Tibial artery (tissue), 4 donors: ENCODE measurements at regions not wholly inside any gene's neighbourhood (a gene's known extent, or its start where the extent isn't known, plus 50 kb on each side); places are given as distances from the start of the nearest gene placed in this dataset.

Experiments
- DNase-seq, 2 donors: peaks; one replicate each; pipeline ENCODE4 v3.0.0-alpha.2; 2019
- H3K27ac ChIP-seq, 2 donors: fragments of 200-600 bp; sonication (generic) in 1 of 2; 1 replicate in 1 of 2; 2 replicates in 1 of 2; pipeline ENCODE4 v1.5.1; 2018 to 2019; ENCODE audit warnings: mild to moderate bottlenecking in 1 of 2
- H3K27me3 ChIP-seq, 2 donors: fragments of 200-600 bp; sonication (generic) in 1 of 2; one replicate each; pipeline versions ENCODE4 v1.5.1 to v1.6.0; 2016 to 2019
- H3K36me3 ChIP-seq, 3 donors: fragments of 200-600 bp; sonication (generic) in 2 of 3; one replicate each; pipeline ENCODE4 v1.5.1; 2016 to 2019; ENCODE audit warnings: mild to moderate bottlenecking in 2 of 3
- H3K4me1 ChIP-seq, 4 donors: fragments of 200-600 bp; sonication (generic) in 2 of 4; 1 replicate in 3 of 4; 2 replicates in 1 of 4; pipeline ENCODE4 v1.5.1; 2016 to 2019
- H3K4me3 ChIP-seq, 2 donors: fragments of 200-600 bp; sonication (generic) in 1 of 2; 1 replicate in 1 of 2; 2 replicates in 1 of 2; pipeline ENCODE4 v1.5.1; 2018 to 2019; ENCODE audit warnings: mild to moderate bottlenecking in 2 of 2
- H3K9me3 ChIP-seq, 3 donors: fragments of 200-600 bp; sonication (generic) in 1 of 3; one replicate each; pipeline ENCODE4 v1.5.1; 2016 to 2019
- CTCF ChIP-seq, 2 experiments: fragments of 200-600 bp in 1 of 2; fragments of 450-650 bp in 1 of 2; IDR thresholded peaks; one replicate each; pipeline ENCODE4 v1.5.1; 2017 to 2019; ENCODE audit warnings: antibody characterized with exemption in 2 of 2, mild to moderate bottlenecking in 1 of 2, moderate library complexity in 1 of 2
- intact Hi-C: fragments of 100-400 bp; cut with DNase I; formaldehyde crosslinking; loops from one replicate; pipeline ENCODE4 v1.15.0; 2023; ENCODE audit warnings: low total_unique reads

GRCh38 chr4:15235135-15235534 is 192.7 kb upstream of the C1QTNF7 start:
- DNase-seq = no peak
- intact Hi-C loops = no loop called here
- H3K27me3 ChIP-seq = no peaks in the 10 kb centered on the region
- no peak overlapping the region for H3K4me3 ChIP-seq
- peak overlapping the region in 1 of 2 donors; percentile 68 for H3K27ac ChIP-seq
- peaks cover 0 to 89% (median 43%) of the 10 kb centered on the region in 4 donors for H3K4me1 ChIP-seq
- H3K36me3 ChIP-seq = no peaks in the 10 kb centered on the region
- no peak for TF ChIP-seq CTCF (IDR thresholded peaks at IDR 0.05)
- H3K9me3 ChIP-seq = no peaks in the 10 kb centered on the region

- H3K4me1 ChIP-seq = peaks cover 0 to 93% (median 36%) of the 10 kb centered on the region in 4 donors
- no peaks in the 10 kb centered on the region for H3K9me3 ChIP-seq
- intact Hi-C loops = loop anchor here (2.0 kb wide), 1 partner anchor 219 kb away; no protein-coding TSS in a partner anchor
- H3K27me3 ChIP-seq = no peaks in the 10 kb centered on the region
- H3K27ac ChIP-seq = peak overlapping the region in 1 of 2 donors; percentile 6
- TF ChIP-seq CTCF (IDR thresholded peaks at IDR 0.05) = no peak
- no peak for DNase-seq
- no peak overlapping the region for H3K4me3 ChIP-seq
- H3K36me3 ChIP-seq = no peaks in the 10 kb centered on the region
Observed at GRCh38 chr4:15237648-15238230, 190.1 kb upstream of the C1QTNF7 start.

GRCh38 chr4:15238720-15239119 is 189.1 kb upstream of the C1QTNF7 start:
- peaks cover 0 to 83% (median 27%) of the 10 kb centered on the region in 4 donors for H3K4me1 ChIP-seq

GRCh38 chr4:15239866-15240265 is 188.0 kb upstream of the C1QTNF7 start:
- intact Hi-C loops = loop anchor here (2.0 kb wide), 1 partner anchor 217 kb away; no protein-coding TSS in a partner anchor
- DNase-seq = no peak
- no peaks in the 10 kb centered on the region for H3K36me3 ChIP-seq
- H3K4me1 ChIP-seq = peaks cover 0 to 72% (median 20%) of the 10 kb centered on the region in 4 donors
- peak overlapping the region; percentile 37 to 40 for H3K27ac ChIP-seq
- no peak for TF ChIP-seq CTCF (IDR thresholded peaks at IDR 0.05)
- no peaks in the 10 kb centered on the region for H3K9me3 ChIP-seq
- H3K4me3 ChIP-seq = no peak overlapping the region
- no peaks in the 10 kb centered on the region for H3K27me3 ChIP-seq

More at GRCh38 chr4:15238720-15239119, 189.1 kb upstream of the C1QTNF7 start:
- H3K36me3 ChIP-seq = no peaks in the 10 kb centered on the region
- H3K9me3 ChIP-seq = no peaks in the 10 kb centered on the region
- DNase-seq = no peak
- TF ChIP-seq CTCF (IDR thresholded peaks at IDR 0.05) = peak; percentile 42 to 47
- no peak overlapping the region for H3K4me3 ChIP-seq
- peak overlapping the region in 1 of 2 donors; percentile 35 for H3K27ac ChIP-seq
- no peaks in the 10 kb centered on the region for H3K27me3 ChIP-seq
- intact Hi-C loops = loop anchor here (2.0 kb wide), 1 partner anchor 218 kb away; no protein-coding TSS in a partner anchor

- H3K9me3 ChIP-seq = no peaks in the 10 kb centered on the region
- no peaks in the 10 kb centered on the region for H3K27me3 ChIP-seq
- DNase-seq = no peak
- H3K36me3 ChIP-seq = no peaks in the 10 kb centered on the region
- TF ChIP-seq CTCF (IDR thresholded peaks at IDR 0.05) = no peak
- intact Hi-C loops = no loop called here
- H3K4me3 ChIP-seq = no peak overlapping the region
- peak overlapping the region; percentile 37 to 40 for H3K27ac ChIP-seq
- peaks cover 0 to 63% (median 15%) of the 10 kb centered on the region in 4 donors for H3K4me1 ChIP-seq
Observed at GRCh38 chr4:15240764-15241163, 187.1 kb upstream of the C1QTNF7 start.
